ENCODE measurements at regions not wholly inside any gene's neighbourhood (a gene's known extent, or its start where the extent isn't known, plus 50 kb on each side); places are given as distances from the start of the nearest gene placed in this dataset.

GRCh38 chr20:11242320-11242719, 568.5 kb upstream of the JAG1 start:
- Histone ChIP-seq H3K9me3 (ENCODE audit: low read length) (no peaks in the 10 kb centered on the region), H3K4me3 (replicated peaks in 1 of 3; ENCODE audit: insufficient read depth in 1 of 3, low read depth in 2 of 3, low read length in 3 of 3) (no peak overlapping the region), H3K4me2 (ENCODE audit: low read depth, low read length) (no peak overlapping the region), H4K20me1 (ENCODE audit: insufficient read depth, low read length) (no peaks in the 10 kb centered on the region), H3K9ac (ENCODE audit: insufficient read depth, low read depth, low read length) (no peak overlapping the region), H3K79me2 (ENCODE audit: insufficient read depth, low read length) (no peaks in the 10 kb centered on the region), H3K36me3 (replicated peaks in 1 of 2; ENCODE audit: control insufficient read depth in 1 of 2, insufficient read depth in 2 of 2, low read length in 2 of 2) (no peaks in the 10 kb centered on the region), H3K27me3 (ENCODE audit: control insufficient read depth in 1 of 2, insufficient read depth in 2 of 2, low read length in 2 of 2) (peaks cover 0 to 8% of the 10 kb centered on the region in 2 experiments; a peak in 1 of 5 replicates), H3K4me1 (ENCODE audit: insufficient read depth, low read length) (peaks cover 9% of the 10 kb centered on the region; the same call in 1 of the 2 replicates), H2AFZ (ENCODE audit: low read length) (no peak overlapping the region), H3K27ac (ENCODE audit: extremely low read length, insufficient read depth, low read length) (no peak overlapping the region)
- FAIRE-seq (no peak), ATAC-seq (no peak), DNase-seq (ENCODE audit: low spot score) (no peak)
- ChIA-PET POLR2A (no interaction called here), CTCF (ENCODE audit: low intra/inter-chr PET ratio, low total read pairs) (no interaction called here)
- no TSS peak for BruUV-seq (replicated peaks)
- in situ Hi-C loops (cut with HindIII; ENCODE audit: extremely low pct_ligation_motif_present, low pct_unique_long_range_greater_than_20kb), result no loop called here
- 0% methylated on average over 2 of the region's 2 CpGs for WGBS (ENCODE audit: low lambda C conversion rate)
- intact Hi-C loops (cut with micrococcal nuclease; ENCODE audit: unreplicated experiment), result no loop called here
- TF ChIP-seq STAT6 (CRISPR knock-in tag; IDR thresholded peaks at IDR 0.05; ENCODE audit: borderline replicate concordance) (no peak), TOPORS (CRISPR knock-in tag; IDR thresholded peaks at IDR 0.05) (no peak), ZNF878 (CRISPR knock-in tag; IDR thresholded peaks at IDR 0.05) (no peak), KMT2B (CRISPR knock-in tag; IDR thresholded peaks at IDR 0.05) (no peak), ZNF260 (CRISPR knock-in tag; IDR thresholded peaks at IDR 0.05; ENCODE audit: borderline replicate concordance, low read depth) (no peak), ZNF543 (CRISPR knock-in tag; IDR thresholded peaks at IDR 0.05) (no peak), BCL6 (CRISPR knock-in tag; IDR thresholded peaks at IDR 0.05) (no peak), ZNF547 (CRISPR knock-in tag; IDR thresholded peaks at IDR 0.05) (no peak), GMEB1 (CRISPR knock-in tag; IDR thresholded peaks at IDR 0.05; ENCODE audit: borderline replicate concordance) (no peak), DPF2 (CRISPR knock-in tag; IDR thresholded peaks at IDR 0.05; ENCODE audit: borderline replicate concordance, low read depth) (no peak), SP140L (CRISPR knock-in tag; IDR thresholded peaks at IDR 0.05; ENCODE audit: borderline replicate concordance) (no peak), ZNF644 (CRISPR knock-in tag; IDR thresholded peaks at IDR 0.05; ENCODE audit: low read depth) (no peak), ZNF496 (CRISPR knock-in tag; IDR thresholded peaks at IDR 0.05; ENCODE audit: insufficient replicate concordance) (no peak), DRAP1 (CRISPR knock-in tag; IDR thresholded peaks at IDR 0.05) (no peak), ZNF101 (CRISPR knock-in tag; IDR thresholded peaks at IDR 0.05; ENCODE audit: borderline replicate concordance, low read depth) (no peak), ZBTB38 (CRISPR knock-in tag; IDR thresholded peaks at IDR 0.05) (no peak)
